ENCODE measurements at regions not wholly inside any gene's neighbourhood (a gene's known extent, or its start where the extent isn't known, plus 50 kb on each side); places are given as distances from the start of the nearest gene placed in this dataset.

- Histone ChIP-seq H3K36me3 (ENCODE audit: control insufficient read depth, insufficient read depth, low read length) (no peaks in the 10 kb centered on the region), H3K9ac (ENCODE audit: insufficient read depth in 1 of 2, low read depth in 2 of 2, low read length in 2 of 2) (no peak overlapping the region), H3K27ac (ENCODE audit: extremely low read depth, low read depth, low read length) (no peak overlapping the region), H3K9me1 (ENCODE audit: control insufficient read depth, insufficient read depth, low read length) (no peaks in the 10 kb centered on the region), H3K4me3 (no peak overlapping the region), H3K79me2 (ENCODE audit: control insufficient read depth, insufficient read depth, low read length) (no peaks in the 10 kb centered on the region), H3K27me3 (ENCODE audit: control insufficient read depth in 2 of 2, insufficient read depth in 2 of 2, low read length in 2 of 2) (no peaks in the 10 kb centered on the region), H4K20me1 (replicated peaks; ENCODE audit: control insufficient read depth, insufficient read depth, low read length) (no peaks in the 10 kb centered on the region), H3K4me2 (ENCODE audit: insufficient read depth, low read length) (no peak overlapping the region), H3K4me1 (replicated peaks in 1 of 2; ENCODE audit: control insufficient read depth in 2 of 2, insufficient read depth in 2 of 2, low read length in 2 of 2) (no peaks in the 10 kb centered on the region), H2AFZ (ENCODE audit: low read depth, low read length) (no peak overlapping the region), H3K9me3 (replicated peaks; ENCODE audit: control insufficient read depth, insufficient read depth, low read depth, low read length) (0 out of 2 replicates have a peak, but pooled peaks cover 3% of the 10 kb centered on the region)
- intact Hi-C loops (cut with micrococcal nuclease) (no loop called here), in situ Hi-C loops (cut with MboI) (no loop called here)
- ATAC-seq (no peak), FAIRE-seq (no peak), DNase-seq (ENCODE audit: extremely low read depth in 1 of 4, low spot score in 3 of 4) (no peak)
- TF ChIP-seq ARHGAP35 (IDR thresholded peaks at IDR 0.05; ENCODE audit: partially characterized antibody) (no peak), PRMT5 (CRISPR knock-in tag; IDR thresholded peaks at IDR 0.05) (no peak), ZNF740 (CRISPR knock-in tag; IDR thresholded peaks at IDR 0.05) (no peak), ZNF740 (tag; IDR thresholded peaks at IDR 0.05) (no peak), TCF7L2 (IDR thresholded peaks at IDR 0.05; ENCODE audit: low read depth, low read length) (no peak), NFYB (IDR thresholded peaks at IDR 0.05; ENCODE audit: extremely low read depth, insufficient read length) (no peak), HSF4 (CRISPR knock-in tag; IDR thresholded peaks at IDR 0.05; ENCODE audit: borderline replicate concordance) (no peak), ZBTB26 (CRISPR knock-in tag; IDR thresholded peaks at IDR 0.05) (no peak), NEUROD1 (IDR thresholded peaks at IDR 0.05; ENCODE audit: borderline replicate concordance, low read depth, low read length, partially characterized antibody) (no peak), GABPB1 (CRISPR knock-in tag; IDR thresholded peaks at IDR 0.05) (no peak)
- POLR2A ChIA-PET, result no interaction called here
- no TSS peak for BruUV-seq (replicated peaks)
- CTCF ChIA-PET (ENCODE audit: low intra/inter-chr PET ratio), result no interaction called here
- 3% methylated on average over 2 of the region's 2 CpGs for WGBS (ENCODE audit: insufficient coverage, low coverage, missing lambda C conversion rate)
Observed at GRCh38 chr3:83096-83495, 113.5 kb upstream of the CHL1 start.

Measured in K562 (cell line).